Mesodermal cell (in vitro differentiated cells): ENCODE measurements at regions not wholly inside any gene's neighbourhood (a gene's known extent, or its start where the extent isn't known, plus 50 kb on each side); places are given as distances from the start of the nearest gene placed in this dataset.

Experiments used
- H3K27ac ChIP-seq: 2 replicates; pipeline ENCODE4 v1.7.0; 2013; ENCODE audit warnings: mild to moderate bottlenecking, low read depth, low read length, moderate library complexity; ENCODE audit not compliant: severe bottlenecking
- H3K36me3 ChIP-seq: 2 replicates; pipeline ENCODE4 v1.7.1; 2013; ENCODE audit warnings: mild to moderate bottlenecking, low read length, moderate library complexity; ENCODE audit not compliant: control insufficient read depth, insufficient read depth
- H3K4me1 ChIP-seq: one replicate; pipeline ENCODE4 v1.7.1; 2013; ENCODE audit warnings: mild to moderate bottlenecking, low read length; ENCODE audit not compliant: insufficient read depth, control insufficient read depth, poor library complexity, severe bottlenecking
- H3K4me3 ChIP-seq: 2 replicates; pipeline ENCODE4 v1.7.0; 2013; ENCODE audit warnings: low read length, control low read depth, mild to moderate bottlenecking; ENCODE audit not compliant: insufficient read depth, poor library complexity, severe bottlenecking; ENCODE audit errors: extremely low read depth
- H3K9me3 ChIP-seq: 2 replicates; pipeline ENCODE4 v1.7.1; 2013; ENCODE audit warnings: mild to moderate bottlenecking, low read length, moderate library complexity; ENCODE audit not compliant: control insufficient read depth
- WGBS, 2 experiments: methylation state at CpG; one replicate each; pipeline ENCODE4 v1.1.5; 2013; ENCODE audit warnings: missing lambda C conversion rate in 2 of 2; ENCODE audit not compliant: insufficient coverage in 2 of 2; 5-methylcytosine and 5-hydroxymethylcytosine counted together

DNA sequence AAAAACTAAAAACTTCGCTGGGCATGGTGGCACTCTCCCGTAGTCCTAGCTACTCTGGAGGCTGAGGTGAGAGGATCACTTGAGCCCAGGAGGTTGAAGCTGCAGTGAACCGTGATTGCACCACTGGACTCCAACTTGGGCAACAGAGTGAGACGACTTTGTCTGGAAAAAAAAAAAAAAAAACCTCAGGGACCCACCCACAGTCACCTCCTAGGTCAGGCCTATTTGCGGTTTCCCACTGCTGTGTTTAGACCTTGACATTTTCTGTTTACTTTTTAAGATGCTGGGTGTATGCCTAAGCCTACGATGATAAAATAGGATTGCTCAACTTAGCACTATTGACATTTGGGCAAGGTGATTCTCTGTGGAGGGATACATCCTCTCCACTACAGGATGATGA lies 197.4 kb upstream of the TBL1X start:
- no peak overlapping the region for H3K27ac ChIP-seq
- WGBS, 2 experiments, result 81 to 90% methylated on average over 2 to 4 of the region's 6 CpGs

DNA sequence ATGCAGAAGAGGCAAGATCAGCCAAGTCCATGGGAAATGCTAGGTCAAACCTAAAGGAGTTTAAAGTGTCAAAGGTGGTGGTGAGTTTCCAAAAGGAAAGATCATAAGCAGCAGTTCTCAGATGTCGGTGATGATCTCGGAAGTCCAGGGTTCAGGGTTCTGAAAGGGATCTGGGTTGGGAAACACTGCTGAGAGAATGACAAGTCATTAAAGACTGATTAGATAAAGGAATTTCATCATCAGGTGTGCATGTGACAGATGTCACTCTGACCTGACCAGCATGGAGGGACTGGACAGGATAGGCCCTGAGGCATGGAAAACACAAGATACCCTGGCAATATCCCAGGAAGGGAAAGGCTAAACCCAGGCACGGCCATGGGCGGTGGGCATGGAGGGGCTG lies 195.7 kb upstream of the TBL1X start:
- no peak overlapping the region for H3K27ac ChIP-seq
- no peak overlapping the region for H3K4me3 ChIP-seq
- no peaks in the 10 kb centered on the region for H3K4me1 ChIP-seq
- 100% methylated on average over 2 of the region's 4 CpGs; no CpG with 5 or more reads in 1 of the 2 experiments for WGBS, 2 experiments
- no peaks in the 10 kb centered on the region for H3K9me3 ChIP-seq
- no peaks in the 10 kb centered on the region for H3K36me3 ChIP-seq

More for the DNA sequence above, 197.4 kb upstream of the TBL1X start:
- Histone ChIP-seq H3K9me3 (no peaks in the 10 kb centered on the region), H3K4me3 (no peak overlapping the region), H3K4me1 (no peaks in the 10 kb centered on the region), H3K36me3 (no peaks in the 10 kb centered on the region)

DNA sequence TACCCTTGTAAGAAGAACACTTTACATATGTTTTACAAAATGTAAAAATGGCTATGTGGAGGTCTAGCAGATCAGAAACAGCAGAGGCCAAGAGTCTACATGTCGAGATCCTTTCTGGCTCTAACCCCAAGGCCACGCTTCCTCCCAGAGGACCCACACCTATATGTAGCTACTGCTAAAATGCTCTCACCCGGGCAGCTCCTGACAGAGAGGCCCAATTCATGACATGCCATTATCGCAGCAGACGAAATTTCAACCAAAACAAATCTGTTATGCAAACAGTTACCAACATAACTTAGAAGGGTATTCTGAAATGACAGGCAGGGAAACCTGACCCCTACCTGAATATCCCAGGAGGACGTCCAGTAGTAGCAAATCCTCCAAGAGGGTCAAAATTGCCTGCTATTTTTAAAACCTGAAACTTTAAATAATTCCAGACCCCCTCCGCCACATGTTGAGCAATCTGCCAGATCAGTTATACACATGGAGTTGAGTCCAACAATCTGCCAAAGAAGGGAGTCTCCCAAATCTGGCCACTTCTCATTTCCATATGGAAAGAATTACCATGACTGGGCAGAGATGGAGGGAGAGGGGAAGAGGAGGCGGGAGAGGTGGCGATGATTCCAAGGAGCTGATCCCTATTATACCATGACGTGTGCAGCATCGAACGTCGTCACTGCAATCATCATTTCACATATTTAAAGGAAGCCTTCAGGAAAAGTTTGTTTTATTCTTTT lies 192.9 kb upstream of the TBL1X start:
- no peaks in the 10 kb centered on the region for H3K4me1 ChIP-seq
- no peaks in the 10 kb centered on the region for H3K9me3 ChIP-seq
- no peaks in the 10 kb centered on the region for H3K36me3 ChIP-seq
- no peak overlapping the region for H3K27ac ChIP-seq
- no peak overlapping the region for H3K4me3 ChIP-seq
- WGBS, 2 experiments, result 80% methylated on average over 1 of the region's 13 CpGs; no CpG with 5 or more reads in 1 of the 2 experiments

DNA sequence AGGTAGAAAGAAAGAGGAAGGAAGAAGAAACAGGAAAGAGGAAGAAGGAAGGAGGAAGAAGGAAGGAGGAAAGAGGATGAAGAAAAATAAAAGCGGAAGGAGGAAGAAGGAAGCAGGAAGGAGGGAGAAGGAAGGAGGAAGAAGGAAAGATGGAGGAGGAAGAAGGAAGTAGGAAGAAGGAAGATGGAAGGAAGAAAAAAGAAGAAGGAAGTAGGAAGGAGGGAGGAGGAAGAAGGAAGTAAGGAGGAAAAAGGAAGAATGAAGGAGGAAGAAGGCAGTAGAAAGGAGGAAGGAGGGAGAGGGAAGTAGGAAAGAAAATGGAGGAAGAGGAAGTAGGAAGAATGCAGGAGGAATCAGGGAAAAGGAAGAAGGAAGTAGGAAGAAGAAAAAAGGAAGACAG lies 191.1 kb upstream of the TBL1X start:
- Histone ChIP-seq H3K36me3 (no peaks in the 10 kb centered on the region), H3K27ac (no peak overlapping the region), H3K4me1 (peaks cover 2% of the 10 kb centered on the region), H3K9me3 (no peaks in the 10 kb centered on the region), H3K4me3 (no peak overlapping the region)
- WGBS, 2 experiments, result 87 to 100% methylated on average over 1 of the region's 1 CpG

DNA sequence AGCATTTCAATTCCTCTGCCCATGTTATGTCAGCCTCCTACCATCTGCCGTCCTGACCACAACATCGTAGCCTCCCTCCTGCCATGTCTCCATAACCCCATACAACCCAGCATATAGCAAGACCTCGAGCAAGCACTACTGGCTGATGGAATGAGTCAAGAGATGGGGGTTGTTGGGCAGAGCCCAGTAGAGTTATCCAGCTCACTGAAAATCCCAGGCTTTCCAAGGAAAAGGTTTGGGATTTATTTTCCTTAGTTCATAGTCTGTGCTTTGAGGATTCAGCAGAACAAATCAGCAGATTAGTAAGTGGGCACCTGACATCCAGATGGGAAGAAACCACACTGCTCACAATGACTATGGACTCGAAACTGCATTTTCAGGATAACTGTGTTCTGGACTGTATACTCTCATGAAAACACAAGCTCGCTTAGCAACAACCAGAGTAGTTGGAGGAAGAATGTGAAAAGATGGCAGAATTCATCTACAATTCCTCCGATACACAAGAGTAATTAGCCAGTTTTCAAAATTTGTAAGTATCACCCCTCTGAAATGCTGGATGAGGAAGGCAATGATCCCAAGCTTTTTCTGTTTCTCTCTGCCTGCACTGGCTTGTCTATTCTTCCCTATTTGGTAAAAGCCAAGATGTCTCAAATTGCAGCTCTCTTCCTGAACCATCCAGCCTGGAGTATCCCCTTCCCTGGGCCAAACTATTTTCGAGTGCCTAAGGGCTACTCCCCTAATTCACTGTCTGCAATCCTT lies 186.2 kb upstream of the TBL1X start:
- H3K9me3 ChIP-seq, result no peaks in the 10 kb centered on the region
- peaks cover 2% of the 10 kb centered on the region for H3K4me1 ChIP-seq
- H3K36me3 ChIP-seq, result no peaks in the 10 kb centered on the region
- H3K27ac ChIP-seq, result no peak overlapping the region
- no peak overlapping the region for H3K4me3 ChIP-seq
- WGBS, 2 experiments, result no CpG with 5 or more reads among the region's 7 CpGs

DNA sequence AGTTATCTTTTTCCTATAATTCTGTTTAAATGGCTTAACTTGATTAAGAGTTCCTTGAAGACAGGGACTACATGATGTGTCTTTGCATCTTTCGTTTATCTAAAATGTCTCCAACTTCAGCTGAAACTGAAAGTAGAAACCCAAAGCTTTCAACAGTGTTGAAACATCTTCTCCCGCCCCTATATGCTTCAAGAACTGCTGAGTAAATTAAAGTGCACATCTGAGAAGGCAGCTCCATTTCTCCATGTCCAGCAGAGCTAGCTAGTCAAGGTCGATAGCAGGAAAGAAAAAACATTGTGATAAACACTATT lies 185.7 kb upstream of the TBL1X start:
- peaks cover 2% of the 10 kb centered on the region for H3K4me1 ChIP-seq
- 100% methylated on average over 1 of the region's 3 CpGs; no CpG with 5 or more reads in 1 of the 2 experiments for WGBS, 2 experiments
- no peaks in the 10 kb centered on the region for H3K9me3 ChIP-seq
- H3K27ac ChIP-seq, result no peak overlapping the region
- H3K36me3 ChIP-seq, result no peaks in the 10 kb centered on the region
- H3K4me3 ChIP-seq, result no peak overlapping the region

DNA sequence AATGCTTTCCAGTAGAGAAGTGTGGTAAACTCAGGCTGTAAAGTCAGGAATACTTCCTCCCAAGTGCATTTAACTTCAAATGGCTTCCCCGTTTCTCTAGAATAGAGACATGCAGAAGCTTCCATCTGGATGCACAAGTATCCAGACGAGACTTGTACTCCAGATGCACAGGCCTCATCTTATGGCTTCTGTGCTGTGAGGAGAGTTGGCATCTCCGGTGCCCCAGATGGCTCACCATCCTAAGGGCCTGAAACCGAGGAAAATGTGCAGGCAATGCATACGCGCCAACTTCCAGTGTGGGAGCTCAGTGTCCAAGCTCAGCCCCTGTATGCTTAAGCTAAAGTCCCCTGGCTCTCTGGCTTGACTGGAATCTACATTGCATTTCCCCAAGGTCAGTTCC lies 184.0 kb upstream of the TBL1X start:
- H3K36me3 ChIP-seq, result no peaks in the 10 kb centered on the region
- whole genome bisulfite sequencing, 2 experiments, result 97% methylated on average over 5 of the region's 6 CpGs
- peaks cover 2% of the 10 kb centered on the region for H3K4me1 ChIP-seq
- no peaks in the 10 kb centered on the region for H3K9me3 ChIP-seq
- H3K4me3 ChIP-seq, result no peak overlapping the region
- H3K27ac ChIP-seq, result no peak overlapping the region

DNA sequence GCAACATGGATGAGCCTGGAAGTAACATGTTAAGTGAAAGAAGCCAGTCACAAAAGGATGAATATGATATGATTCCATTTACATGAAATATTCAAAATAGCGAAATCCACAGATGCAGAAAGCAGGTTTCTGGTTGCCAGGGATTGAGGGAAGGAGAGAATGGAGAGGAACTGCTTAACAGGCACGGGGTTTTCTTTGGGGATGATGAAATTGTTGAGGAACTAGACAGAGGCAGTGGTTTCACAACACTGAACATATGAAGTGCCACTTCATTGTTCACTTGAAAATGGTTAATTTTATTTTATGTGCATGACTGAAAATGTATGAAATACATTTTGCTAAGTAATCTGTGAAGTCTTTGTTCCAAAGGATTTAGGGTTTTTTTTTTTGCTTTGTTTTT lies 182.5 kb upstream of the TBL1X start:
- H3K27ac ChIP-seq, result no peak overlapping the region
- no peaks in the 10 kb centered on the region for H3K36me3 ChIP-seq
- H3K9me3 ChIP-seq, result no peaks in the 10 kb centered on the region
- WGBS, 2 experiments, result 100% methylated on average over 1 of the region's 2 CpGs
- no peak overlapping the region for H3K4me3 ChIP-seq
- H3K4me1 ChIP-seq, result peaks cover 2% of the 10 kb centered on the region

DNA sequence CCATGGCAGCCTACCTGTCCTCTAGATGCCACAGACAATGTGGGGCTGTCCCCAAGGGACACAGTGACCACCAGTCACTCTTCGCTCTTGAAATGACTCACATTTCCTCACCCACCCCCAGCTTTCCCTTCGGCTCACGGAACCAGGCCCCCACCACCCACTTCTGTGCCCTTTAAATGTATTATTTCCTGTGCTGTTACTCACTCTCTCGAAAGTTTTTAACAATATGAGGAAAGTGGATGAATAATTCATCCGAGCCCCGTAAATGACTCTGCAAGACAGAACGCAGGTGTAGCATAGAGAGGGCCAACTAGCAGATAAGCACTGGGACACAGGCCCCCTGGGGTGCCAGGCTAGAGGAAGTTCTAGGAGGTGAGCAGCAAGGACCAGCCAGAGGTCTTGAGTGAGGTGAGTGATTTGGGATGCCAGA lies 179.5 kb upstream of the TBL1X start:
- no peak overlapping the region for H3K4me3 ChIP-seq
- no peak overlapping the region for H3K27ac ChIP-seq
- no peaks in the 10 kb centered on the region for H3K9me3 ChIP-seq
- 79 to 95% methylated on average over 3 to 4 of the region's 7 CpGs for WGBS, 2 experiments
- no peaks in the 10 kb centered on the region for H3K4me1 ChIP-seq
- H3K36me3 ChIP-seq, result no peaks in the 10 kb centered on the region

DNA sequence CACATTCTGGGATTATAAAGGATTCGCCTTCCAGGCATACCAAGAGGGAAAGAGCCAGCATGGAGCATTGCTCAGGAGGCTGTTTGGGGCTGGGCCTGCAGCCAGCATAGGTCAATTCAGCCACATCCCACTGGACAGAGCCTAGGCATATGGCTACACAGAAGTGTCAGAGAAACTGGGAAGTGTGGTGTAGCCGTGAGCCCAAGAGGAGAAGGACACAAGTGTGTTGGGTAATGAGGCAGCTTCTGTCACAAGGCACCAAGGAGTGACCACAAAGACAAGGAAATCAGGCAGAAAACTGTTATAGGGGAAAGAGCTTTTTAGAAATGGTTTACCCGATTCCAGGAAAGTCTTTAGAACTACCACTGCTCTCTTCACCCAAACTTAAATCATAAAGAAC lies 178.6 kb upstream of the TBL1X start:
- Histone ChIP-seq H3K4me3 (no peak overlapping the region), H3K36me3 (no peaks in the 10 kb centered on the region), H3K27ac (no peak overlapping the region), H3K9me3 (no peaks in the 10 kb centered on the region), H3K4me1 (no peaks in the 10 kb centered on the region)
- 71 to 100% methylated on average over 1 of the region's 3 CpGs for WGBS, 2 experiments

DNA sequence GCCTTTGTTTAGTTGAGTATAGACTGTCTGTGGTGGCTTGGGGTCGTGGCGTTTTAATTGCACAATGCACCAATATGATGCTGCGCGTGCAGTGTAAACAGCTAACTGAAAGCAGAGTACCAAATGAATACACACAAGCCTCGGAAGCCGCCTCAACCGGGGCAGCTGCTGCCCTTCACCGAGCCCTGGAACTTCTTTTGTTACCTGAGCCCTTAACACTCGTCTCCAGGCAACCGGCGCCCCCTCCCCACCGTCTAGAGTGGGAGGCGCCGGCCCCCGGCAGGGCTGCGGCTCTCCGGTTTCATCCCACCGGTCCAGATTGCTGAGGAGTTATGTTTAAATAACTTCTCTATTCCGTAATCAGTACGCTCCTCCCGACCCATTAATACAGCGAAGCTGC lies 173.2 kb upstream of the TBL1X start:
- no peaks in the 10 kb centered on the region for H3K9me3 ChIP-seq
- no peaks in the 10 kb centered on the region for H3K4me1 ChIP-seq
- WGBS, 2 experiments, result 60% methylated on average over 2 of the region's 22 CpGs; no CpG with 5 or more reads in 1 of the 2 experiments
- no peak overlapping the region for H3K4me3 ChIP-seq
- no peaks in the 10 kb centered on the region for H3K36me3 ChIP-seq
- H3K27ac ChIP-seq, result no peak overlapping the region
